ENCODE measurements at regions not wholly inside any gene's neighbourhood (a gene's known extent, or its start where the extent isn't known, plus 50 kb on each side); places are given as distances from the start of the nearest gene placed in this dataset.

GRCh38 chr14:73796893-73797542 is 54.6 kb upstream of the PTGR2 start:
- TF ChIP-seq CTCF (conservative IDR thresholded peaks at IDR 0.05) (no peak), EZH2 (IDR thresholded peaks at IDR 0.05; ENCODE audit: low read depth) (no peak)

Measured in PC-9 (cell line).